A204.1 (cell line): ENCODE measurements at regions not wholly inside any gene's neighbourhood (a gene's known extent, or its start where the extent isn't known, plus 50 kb on each side); places are given as distances from the start of the nearest gene placed in this dataset.

Experiments used
- FAIRE-seq: peaks from 2 replicates; lab custom pipeline; 2012; peaks lifted over from hg19 to GRCh38; lab: Jason Lieb, UNC

GRCh38 chr4:57682275-57682674 is 572.1 kb upstream of the IGFBP7 start:
- no peak for FAIRE-seq

GRCh38 chr4:57679969-57680368 is 569.8 kb upstream of the IGFBP7 start:
- no peak for FAIRE-seq

DNA sequence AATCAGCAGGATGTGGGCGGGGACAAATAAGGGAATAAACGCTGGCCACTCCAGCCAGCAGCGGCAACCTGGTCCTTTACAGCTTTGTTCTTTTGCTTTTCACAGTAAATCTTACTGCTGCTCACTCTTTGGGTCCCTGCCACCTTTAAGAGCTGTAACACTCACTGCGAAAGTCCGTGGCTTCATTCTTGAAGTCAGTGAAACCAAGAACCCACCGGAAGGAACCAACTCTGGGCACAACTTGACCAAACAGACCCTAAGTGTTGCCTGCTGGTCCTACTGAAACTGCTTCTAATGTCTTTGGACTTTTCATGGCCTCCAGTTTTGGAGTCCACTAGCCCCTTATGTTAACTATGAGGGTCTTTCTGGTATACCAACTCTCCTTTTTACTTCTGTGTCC is 566.2 kb upstream of the IGFBP7 start:
- no peak for FAIRE-seq

DNA sequence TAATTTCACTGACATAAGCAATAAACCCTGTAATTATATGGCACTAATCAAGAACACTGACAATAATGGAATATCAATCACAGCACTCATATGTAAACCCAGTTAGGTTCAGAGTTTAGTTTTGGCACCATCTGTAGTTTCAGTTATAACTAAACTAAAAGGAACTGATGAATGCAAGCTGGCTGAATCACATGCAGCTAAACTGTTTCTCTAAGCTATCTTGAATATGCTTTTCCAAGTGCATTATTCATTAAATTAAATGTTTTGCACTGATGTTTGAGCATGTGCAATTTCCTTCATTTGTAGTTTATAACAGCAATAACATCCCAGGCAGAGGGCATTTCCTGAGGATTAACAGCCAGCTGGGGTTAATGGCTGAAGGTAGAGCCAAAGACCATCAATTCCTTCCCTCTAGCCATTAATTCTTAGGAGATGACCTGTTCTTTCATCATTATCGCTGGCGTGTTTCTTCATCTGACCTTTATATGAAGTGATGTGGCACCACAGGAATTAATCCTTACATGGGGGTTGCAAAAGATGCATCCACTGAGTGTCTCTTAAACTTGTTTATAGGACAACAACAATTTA is 562.8 kb upstream of the IGFBP7 start:
- FAIRE-seq: no peak

DNA sequence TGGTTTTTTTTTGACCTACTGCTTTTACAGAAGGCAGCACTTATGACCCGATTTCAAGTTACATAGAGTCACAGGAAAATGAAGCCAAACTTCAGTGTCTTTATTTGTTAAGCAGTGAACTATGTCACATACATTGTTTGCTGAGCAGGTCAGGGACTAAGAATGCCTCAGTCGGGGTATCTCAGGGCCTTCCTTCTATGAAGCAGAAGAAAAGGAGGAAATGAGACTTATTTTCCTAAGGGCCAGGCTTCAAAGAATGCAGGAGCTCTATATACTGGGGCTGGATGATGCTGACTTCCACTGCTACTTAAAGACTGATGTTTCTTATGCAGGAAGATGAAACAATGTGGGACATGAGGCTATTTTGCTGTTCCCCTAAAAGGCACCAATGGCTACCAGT is 558.4 kb upstream of the IGFBP7 start:
- no peak for FAIRE-seq

- FAIRE-seq: no peak
Measured at GRCh38 chr4:57665806-57666205, 555.6 kb upstream of the IGFBP7 start.

DNA sequence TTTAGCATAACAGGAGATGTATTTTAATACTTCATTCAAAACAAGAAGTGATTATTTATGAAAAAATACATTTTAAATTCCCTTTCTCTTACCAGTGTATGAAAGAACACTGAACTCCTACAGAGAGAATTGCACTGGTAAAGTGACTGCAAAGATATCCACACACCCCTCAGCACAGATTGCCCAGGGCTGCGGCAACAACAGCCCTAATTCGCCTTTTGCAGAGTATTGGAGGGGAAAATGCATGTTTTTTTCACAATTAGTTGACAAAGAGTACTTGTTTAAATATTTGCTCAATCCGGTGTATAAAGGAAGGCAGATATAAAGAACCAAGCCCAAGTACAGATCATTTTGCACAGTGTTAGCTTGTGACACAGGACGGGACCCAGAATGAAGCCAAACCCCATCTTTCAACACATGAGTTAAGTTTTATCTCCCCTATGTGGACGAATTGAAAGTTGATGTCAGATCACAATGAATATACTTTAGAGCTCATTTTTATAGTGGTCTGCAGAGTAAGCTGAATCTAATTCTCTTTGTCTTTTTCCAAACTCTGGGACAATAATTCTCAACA is 551.4 kb upstream of the IGFBP7 start:
- no peak for FAIRE-seq

DNA sequence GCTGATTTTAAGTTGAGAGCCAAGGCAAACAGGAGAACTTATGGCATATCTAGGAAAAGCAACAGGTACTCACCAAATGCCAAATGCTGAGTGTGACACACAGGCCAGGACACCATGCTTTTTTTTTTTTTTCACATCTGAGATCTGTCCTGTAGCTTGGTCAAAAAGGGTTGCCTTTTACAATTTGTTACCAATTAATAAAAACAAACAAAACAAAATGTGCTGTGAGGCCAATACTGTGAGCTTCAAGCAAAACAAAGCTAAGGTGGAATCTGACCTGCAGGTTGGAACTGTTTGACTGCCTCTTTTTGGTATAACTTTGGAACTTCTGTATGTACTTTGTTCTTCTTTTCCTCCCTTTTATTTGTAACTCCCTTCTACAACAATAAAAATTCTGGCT is 548.5 kb upstream of the IGFBP7 start:
- no peak for FAIRE-seq

- FAIRE-seq: no peak
Measured at GRCh38 chr4:57658188-57658587, 548.0 kb upstream of the IGFBP7 start.

DNA sequence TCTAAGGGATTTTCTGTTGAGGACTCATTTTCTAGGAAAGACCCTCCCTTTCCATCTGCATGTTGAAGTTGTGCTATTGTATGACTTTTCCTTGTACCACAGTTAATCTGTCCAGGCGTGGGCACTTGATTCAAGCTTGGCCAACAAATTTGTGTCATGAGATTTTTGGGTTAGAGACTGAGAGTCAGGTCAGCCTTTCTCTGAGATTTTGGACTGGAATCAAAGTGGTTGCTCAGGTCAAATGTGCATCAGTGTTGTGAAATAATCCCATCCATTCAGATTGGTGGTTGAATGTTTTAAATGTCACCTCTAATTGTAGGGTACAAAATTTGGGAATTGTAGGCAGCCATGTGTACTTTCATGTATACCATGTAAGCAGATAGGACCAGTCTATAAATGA is 545.2 kb upstream of the IGFBP7 start:
- FAIRE-seq: no peak

GRCh38 chr4:57652779-57653178 is 542.6 kb upstream of the IGFBP7 start:
- FAIRE-seq: no peak

GRCh38 chr4:57640391-57641100 is 530.4 kb upstream of the IGFBP7 start:
- no peak for FAIRE-seq

DNA sequence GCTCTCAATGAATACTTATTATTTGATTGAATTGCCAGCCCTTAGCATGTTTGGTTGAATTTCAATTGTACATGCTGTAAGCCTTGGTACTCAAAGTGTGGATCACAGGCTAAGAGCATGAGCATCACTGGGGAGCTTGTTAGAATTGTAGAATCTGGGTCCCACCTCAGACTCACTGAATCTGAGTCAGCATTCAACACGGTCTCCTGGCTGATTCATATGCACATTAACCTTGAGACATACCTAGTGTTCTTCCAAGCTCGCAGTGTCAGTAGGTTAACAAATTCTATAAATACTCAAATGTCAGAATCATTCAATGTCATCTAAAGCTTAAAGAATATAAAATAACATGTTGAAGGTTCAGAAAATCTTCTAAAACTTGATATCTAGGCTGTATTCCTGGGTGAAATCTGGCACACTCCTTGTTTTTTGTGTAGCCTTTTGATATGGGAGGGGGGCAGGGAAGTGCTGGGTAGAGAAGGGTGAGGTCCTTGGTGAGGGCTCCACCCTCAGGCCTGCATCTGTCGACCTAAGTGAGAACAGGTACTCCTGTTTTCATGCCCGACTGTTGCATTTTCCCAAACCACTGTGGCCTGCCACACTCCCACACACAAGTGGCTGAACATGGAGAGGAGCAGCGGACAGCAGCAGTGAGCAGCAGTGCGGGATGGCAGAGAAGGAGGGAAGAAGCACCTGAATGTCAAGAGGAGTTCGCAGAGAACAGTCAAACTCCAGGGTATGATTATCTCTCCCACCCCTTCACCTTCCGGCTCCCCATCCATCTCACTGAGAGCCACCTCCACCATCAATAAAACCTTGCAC is 529.6 kb upstream of the IGFBP7 start:
- no peak for FAIRE-seq

- FAIRE-seq: no peak
Measured at GRCh38 chr4:57635910-57636309, 525.7 kb upstream of the IGFBP7 start.

DNA sequence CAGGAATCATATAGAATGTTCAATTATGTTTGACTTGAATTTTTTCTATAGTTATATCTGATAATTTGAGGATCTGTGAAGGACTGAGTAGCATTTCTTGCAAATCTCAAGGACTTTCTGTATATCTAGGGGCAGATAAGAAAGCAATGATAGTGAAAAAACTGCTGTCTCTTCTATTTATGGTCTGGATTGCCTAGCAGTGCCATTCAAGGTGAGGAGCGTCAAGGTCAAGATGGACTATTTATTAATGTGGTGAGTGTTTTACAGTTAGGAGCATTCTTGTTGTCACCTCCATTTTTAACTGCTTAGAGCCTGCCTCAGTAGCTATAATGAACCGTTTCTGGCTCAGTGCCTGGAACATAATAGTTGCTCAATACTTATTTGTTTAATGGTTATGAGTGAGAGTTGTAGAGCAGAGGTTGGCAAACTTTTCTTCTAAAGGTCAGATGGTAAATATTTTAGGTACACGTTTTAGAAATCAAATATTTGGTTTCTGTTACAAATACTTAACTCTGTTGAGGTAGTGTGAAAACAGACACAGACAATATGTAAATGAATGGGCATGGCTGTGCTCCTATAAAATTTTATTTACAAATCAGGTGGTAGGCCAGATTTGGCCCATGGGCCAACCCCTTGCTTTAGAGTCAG is 523.2 kb upstream of the IGFBP7 start:
- no peak for FAIRE-seq

GRCh38 chr4:57632564-57632963 is 522.4 kb upstream of the IGFBP7 start:
- FAIRE-seq: no peak

DNA sequence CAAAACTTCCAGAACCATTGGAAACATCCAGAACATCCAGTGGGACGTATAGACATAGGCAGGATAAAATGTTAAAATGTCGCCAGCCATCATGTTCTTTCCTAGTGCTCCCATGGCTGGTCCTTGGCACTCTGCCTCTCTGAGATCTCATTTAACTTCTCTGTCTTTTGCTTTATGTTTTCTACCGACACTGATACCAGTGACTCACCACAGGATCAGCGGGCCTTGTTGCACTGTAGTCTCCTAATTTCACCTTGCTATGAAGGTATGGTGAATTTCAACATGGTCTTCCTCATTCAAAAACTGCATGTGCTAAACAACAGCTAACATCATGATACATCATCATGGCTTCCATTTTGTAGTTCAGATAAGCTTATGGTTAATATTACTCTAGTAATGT is 521.0 kb upstream of the IGFBP7 start:
- FAIRE-seq: no peak

DNA sequence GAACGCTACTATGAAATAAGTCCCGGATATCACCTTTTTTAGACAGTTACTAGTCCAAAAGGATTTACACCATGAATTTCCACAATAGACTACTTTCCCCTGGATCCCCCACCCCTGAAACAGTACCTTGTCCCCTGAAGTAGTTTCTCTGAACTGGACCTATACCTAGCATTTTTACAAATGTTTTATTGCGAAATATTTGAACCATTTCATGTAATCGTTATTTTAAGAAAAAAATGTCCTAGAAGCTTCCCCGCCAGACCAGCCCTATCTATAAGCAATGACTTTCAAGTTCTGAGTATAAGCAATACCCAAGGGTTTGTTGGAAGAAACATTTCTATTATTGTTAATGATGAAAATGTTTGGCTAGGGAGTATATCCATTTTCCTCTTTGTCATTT is 517.8 kb upstream of the IGFBP7 start:
- FAIRE-seq: no peak

DNA sequence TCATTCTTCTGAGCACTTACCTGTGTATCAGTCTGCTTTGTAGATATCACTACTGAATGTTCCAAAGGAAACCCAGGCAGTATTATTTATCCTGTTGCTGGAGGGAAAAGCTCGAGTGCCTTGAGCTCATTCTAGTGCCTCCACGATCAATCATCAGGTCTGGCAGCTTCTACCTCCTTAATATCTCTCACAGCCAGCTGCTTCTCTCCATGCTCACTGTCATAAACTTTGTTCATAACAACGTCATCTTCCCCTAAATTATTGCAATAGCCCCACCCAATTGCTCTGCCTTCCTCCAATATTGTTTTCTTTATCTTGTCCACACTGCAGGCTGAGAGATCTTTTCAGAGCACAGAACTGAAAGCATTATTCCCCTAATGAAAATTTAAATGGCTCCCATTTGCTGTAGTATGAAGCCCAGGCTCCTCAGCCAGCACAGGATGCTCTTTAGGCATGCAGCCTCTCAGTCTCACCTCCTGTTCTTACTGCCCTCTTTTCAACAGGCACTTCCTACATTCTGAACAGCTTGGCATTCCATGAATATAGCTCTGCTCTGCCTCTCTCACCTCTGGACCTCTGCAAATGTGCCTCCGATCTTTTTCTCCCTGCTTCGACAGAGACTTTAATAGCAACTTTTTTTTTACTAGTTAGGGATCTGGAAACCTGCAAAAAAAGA is 504.2 kb upstream of the IGFBP7 start:
- no peak for FAIRE-seq

DNA sequence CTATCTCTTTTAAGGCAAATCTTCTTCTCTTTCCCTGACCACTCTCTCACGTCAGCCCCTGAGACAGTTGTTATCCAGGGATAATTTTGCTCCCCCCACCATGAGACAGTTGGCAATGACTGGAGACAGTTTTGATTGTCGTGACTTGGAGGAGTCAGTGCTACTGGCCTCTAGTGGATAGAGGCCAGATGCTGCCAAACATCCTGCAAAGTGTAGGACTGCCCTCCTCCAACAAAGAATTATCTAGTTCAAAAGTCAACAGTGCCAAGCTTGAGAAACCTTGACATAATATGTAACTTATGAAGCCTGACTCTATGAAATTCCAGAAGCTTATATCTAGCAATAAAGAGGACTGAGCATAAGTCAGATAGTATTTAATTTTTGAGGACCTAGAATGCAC is 502.1 kb upstream of the IGFBP7 start:
- no peak for FAIRE-seq

DNA sequence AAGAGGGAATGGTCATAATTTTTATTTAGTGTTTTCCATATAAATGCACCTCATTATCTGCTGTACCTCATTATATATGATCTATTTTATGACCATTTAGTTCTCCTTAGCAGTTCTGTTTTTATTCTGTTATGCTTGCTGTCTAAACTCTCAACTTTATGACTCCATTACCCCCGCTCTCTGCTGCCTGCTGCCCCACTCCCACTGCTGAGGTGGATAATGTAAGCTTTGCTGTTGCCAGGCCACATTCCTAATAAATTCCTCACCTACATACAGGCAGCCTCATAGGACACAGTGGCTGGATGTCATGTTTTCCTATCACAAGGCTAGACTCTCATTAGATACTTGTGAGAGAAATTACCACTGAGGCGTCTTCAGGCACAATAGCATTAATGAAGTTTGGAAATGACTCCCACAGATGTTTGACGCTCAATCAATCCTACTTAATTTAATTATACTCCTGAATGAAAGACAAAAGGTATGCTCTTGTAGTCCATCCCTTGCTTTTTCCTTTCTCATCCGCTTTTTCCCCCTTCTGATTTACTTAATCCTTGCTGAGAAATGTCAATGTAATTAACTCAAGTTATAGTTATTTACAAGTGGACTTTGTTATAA is 497.5 kb upstream of the IGFBP7 start:
- no peak for FAIRE-seq

DNA sequence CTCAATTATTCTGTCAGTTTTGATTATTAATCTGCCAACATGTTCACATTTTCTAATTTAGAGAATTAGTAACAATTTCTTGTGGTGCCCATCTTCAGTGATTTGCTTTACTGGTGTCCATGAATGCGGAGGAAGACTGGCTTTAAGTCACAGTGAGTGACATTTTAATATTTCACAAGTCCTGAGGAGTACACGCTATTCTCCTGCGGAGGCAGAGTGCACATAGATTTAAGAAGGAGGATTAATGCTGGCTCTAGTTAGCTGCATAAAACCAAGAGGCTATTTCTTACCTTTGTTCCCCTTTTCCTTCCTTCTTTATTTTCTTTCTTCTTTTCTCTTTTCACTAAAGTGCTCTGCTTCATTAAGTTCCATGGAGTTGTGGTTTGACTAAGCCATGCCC is 495.2 kb upstream of the IGFBP7 start:
- FAIRE-seq: no peak
